ENCODE measurements at regions not wholly inside any gene's neighbourhood (a gene's known extent, or its start where the extent isn't known, plus 50 kb on each side); places are given as distances from the start of the nearest gene placed in this dataset.

- TF ChIP-seq CTCF (conservative IDR thresholded peaks at IDR 0.05; ENCODE audit: low read depth, low read length) (no peak), EZH2 (IDR thresholded peaks at IDR 0.05; ENCODE audit: low read length, unreplicated experiment) (no peak)
Measured at GRCh38 chr14:43651185-43651787, 855.8 kb downstream of the FSCB start.

Data from PC-3 (cell line).